ENCODE measurements at regions not wholly inside any gene's neighbourhood (a gene's known extent, or its start where the extent isn't known, plus 50 kb on each side); places are given as distances from the start of the nearest gene placed in this dataset.

DNA sequence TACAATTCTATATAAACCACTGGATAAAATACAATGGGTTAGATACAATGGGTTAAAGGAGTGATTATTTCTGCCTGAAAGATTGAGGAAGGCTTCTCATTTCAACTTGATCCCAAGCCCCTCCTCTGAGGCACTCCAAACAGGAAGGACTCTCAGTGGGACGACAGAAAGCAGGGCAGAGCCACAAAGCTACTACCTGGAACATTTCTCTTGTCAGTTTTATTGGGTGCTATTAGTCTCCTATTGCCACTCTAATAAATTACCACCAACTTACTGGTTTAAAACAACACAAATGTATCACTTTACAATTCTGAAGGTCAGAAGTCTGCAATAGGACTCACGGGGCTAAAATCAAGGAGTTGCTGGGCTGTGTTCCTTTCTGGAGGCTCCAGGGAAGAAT, 146.7 kb downstream of the MREG start:
- TF ChIP-seq CTCF (IDR thresholded peaks at IDR 0.05) (no peak), SIN3A (IDR thresholded peaks at IDR 0.05; ENCODE audit: borderline replicate concordance, insufficient read depth, low read depth, low read length) (no peak), POLR2AphosphoS5 (IDR thresholded peaks at IDR 0.05; ENCODE audit: low read depth, low read length) (no peak), TCF7L2 (IDR thresholded peaks at IDR 0.05; ENCODE audit: low read depth, low read length) (no peak)
- TF ChIP-seq, protein P1, sequence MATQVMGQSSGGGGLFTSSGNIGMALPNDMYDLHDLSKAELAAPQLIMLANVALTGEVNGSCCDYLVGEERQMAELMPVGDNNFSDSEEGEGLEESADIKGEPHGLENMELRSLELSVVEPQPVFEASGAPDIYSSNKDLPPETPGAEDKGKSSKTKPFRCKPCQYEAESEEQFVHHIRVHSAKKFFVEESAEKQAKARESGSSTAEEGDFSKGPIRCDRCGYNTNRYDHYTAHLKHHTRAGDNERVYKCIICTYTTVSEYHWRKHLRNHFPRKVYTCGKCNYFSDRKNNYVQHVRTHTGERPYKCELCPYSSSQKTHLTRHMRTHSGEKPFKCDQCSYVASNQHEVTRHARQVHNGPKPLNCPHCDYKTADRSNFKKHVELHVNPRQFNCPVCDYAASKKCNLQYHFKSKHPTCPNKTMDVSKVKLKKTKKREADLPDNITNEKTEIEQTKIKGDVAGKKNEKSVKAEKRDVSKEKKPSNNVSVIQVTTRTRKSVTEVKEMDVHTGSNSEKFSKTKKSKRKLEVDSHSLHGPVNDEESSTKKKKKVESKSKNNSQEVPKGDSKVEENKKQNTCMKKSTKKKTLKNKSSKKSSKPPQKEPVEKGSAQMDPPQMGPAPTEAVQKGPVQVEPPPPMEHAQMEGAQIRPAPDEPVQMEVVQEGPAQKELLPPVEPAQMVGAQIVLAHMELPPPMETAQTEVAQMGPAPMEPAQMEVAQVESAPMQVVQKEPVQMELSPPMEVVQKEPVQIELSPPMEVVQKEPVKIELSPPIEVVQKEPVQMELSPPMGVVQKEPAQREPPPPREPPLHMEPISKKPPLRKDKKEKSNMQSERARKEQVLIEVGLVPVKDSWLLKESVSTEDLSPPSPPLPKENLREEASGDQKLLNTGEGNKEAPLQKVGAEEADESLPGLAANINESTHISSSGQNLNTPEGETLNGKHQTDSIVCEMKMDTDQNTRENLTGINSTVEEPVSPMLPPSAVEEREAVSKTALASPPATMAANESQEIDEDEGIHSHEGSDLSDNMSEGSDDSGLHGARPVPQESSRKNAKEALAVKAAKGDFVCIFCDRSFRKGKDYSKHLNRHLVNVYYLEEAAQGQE (IDR thresholded peaks at IDR 0.05; ENCODE audit: insufficient read depth in 1 of 2, low read depth in 2 of 2, low read length in 1 of 2): no peak
